ENCODE measurements at regions not wholly inside any gene's neighbourhood (a gene's known extent, or its start where the extent isn't known, plus 50 kb on each side); places are given as distances from the start of the nearest gene placed in this dataset.

DNA sequence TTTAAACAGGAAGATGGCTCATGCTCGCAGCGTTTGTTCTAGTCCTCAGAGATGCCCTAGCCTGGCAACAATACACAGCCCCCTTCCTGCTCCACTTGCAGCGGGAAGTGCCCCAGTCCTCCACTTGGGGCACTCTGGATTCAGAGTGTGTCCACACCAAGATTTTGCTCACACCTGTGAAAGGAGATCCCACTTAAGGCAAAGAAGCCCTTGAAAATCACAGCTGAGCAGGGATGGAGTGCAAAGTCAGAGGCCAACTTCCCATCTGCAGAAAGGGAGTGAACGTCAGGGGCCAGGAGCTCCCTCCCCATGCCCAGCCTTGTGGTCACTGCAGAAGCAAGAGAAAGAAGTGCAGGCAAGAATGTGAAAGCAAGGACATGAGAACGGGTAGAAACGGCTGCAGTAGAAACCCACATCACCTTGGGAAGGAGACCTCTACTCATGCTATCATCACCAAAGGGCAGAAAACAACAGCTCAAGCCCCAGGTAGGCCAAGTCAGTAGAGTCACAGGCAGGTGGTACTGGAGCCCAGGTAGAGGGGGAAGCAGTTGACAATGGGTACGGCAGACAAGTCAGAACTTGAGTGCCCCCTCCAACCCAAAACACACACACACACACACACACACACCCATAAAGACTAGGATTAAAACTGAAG is 157.4 kb downstream of the BUD13 start:
- H3K27ac Mint-ChIP-seq (ENCODE audit: low read depth): no peak overlapping the region
- no peaks in the 10 kb centered on the region for H3K9me3 Mint-ChIP-seq

DNA sequence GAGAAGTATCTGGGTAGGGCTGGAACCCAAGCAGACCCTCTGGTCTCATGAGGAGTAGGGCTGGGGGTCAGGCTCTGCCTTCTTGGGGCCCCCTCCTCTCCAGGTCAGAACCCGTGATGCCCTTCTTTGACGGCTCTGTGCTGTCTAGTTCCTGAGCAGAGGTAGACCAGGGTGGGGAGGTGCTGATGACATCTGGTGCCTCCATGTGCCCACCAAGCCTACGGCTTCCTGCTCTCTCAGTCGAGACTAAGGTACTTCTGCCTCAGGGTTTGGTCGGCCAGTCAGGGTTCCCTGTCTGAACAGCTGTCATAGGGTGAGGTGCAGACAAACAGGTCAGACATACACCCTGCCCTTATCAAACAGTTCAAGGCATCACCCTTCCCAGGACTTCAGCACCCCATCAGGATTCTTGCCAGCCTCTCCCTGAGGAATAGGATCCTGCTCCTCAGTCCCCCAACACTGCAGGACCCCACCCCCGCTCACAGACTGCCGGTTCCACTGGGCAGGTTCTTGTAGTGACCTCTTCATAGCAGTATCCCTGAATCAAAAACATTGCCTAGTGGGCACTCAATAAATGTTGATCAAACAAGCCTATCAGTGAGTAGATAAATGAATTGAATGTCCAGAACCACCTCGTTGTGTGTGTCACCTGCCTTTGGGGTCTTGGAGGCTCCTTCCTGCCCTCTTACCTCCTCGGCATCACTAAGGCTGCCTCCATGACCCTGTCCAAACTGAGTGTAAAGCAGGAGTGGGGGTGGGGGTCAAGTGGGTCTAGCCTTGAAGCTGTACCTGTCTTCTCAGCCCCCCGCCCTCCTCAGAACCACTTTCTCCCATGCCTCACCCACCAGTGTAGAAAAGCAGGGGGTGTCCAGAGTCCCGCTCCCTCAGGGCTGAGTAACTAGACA is 158.2 kb downstream of the BUD13 start:
- H3K4me3 Mint-ChIP-seq: no peak overlapping the region
- ATAC-seq (replicated peaks; ENCODE audit: extremely low read depth, poor library complexity, severe bottlenecking) (no peak), DNase-seq (ENCODE audit: low spot score in 2 of 2) (no peak)
- no peaks in the 10 kb centered on the region for H3K4me1 Mint-ChIP-seq
- H3K27me3 Mint-ChIP-seq: peaks cover 55% of the 10 kb centered on the region
- H3K9me3 Mint-ChIP-seq: no peaks in the 10 kb centered on the region
- no peaks in the 10 kb centered on the region for H3K36me3 Mint-ChIP-seq (ENCODE audit: insufficient read depth)
- no peak overlapping the region for H3K27ac Mint-ChIP-seq (ENCODE audit: low read depth)

More for the DNA sequence above, 157.4 kb downstream of the BUD13 start:
- DNase-seq (ENCODE audit: low spot score in 2 of 2): no peak
- Mint-ChIP-seq H3K4me1 (no peaks in the 10 kb centered on the region), H3K27me3 (peaks cover 55% of the 10 kb centered on the region), H3K36me3 (ENCODE audit: insufficient read depth) (no peaks in the 10 kb centered on the region), H3K4me3 (no peak overlapping the region)
- no peak for ATAC-seq (replicated peaks; ENCODE audit: extremely low read depth, poor library complexity, severe bottlenecking)

GRCh38 chr11:116613206-116613875 is 159.4 kb downstream of the BUD13 start:
- Mint-ChIP-seq H3K36me3 (ENCODE audit: insufficient read depth) (no peaks in the 10 kb centered on the region), H3K27ac (ENCODE audit: low read depth) (no peak overlapping the region), H3K9me3 (no peaks in the 10 kb centered on the region), H3K4me1 (no peaks in the 10 kb centered on the region), H3K27me3 (peaks cover 64% of the 10 kb centered on the region), H3K4me3 (no peak overlapping the region)
- no peak for ATAC-seq (replicated peaks; ENCODE audit: extremely low read depth, poor library complexity, severe bottlenecking)
- DNase-seq (ENCODE audit: low spot score in 2 of 2): no peak

DNA sequence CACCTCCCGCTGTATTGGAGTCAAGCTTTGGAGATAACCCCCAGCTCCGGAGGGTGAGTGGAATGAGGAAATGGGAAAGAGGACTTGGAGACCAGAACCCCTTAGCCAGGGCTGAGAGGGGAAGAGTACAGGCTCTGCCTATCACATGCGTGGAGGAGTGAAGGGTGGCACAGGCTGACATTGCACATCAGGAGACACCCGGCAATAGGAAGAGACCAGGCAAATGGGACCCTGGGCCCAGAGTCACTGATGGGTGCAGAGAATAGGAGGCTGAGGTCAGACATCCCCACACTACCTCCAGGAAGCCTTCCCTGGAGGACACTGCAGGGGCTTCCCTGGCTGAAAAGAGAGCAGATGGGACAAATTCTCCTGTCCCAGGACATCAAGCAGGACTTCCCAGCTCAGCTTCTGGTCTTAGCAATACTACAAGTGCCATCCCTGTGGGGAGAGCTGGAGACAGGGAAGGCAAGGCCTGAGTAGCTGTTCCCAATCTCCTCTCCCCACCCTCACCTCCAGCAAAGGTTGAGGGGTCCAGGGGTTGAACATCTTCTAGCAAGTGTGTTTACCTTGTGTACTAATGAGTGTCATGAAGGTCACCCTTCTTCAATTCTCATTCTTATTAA is 160.7 kb downstream of the BUD13 start:
- DNase-seq (ENCODE audit: low spot score in 2 of 2): no peak
- Mint-ChIP-seq H3K4me3 (no peak overlapping the region), H3K4me1 (no peaks in the 10 kb centered on the region), H3K27me3 (peaks cover 76% of the 10 kb centered on the region), H3K9me3 (no peaks in the 10 kb centered on the region), H3K27ac (ENCODE audit: low read depth) (no peak overlapping the region), H3K36me3 (ENCODE audit: insufficient read depth) (no peaks in the 10 kb centered on the region)
- ATAC-seq (replicated peaks; ENCODE audit: extremely low read depth, poor library complexity, severe bottlenecking): no peak

- no peak overlapping the region for H3K4me3 Mint-ChIP-seq
These were observed 162.6 kb downstream of the BUD13 start for GRCh38 chr11:116610190-116610589.

GRCh38 chr11:116607027-116607426 is 165.8 kb downstream of the BUD13 start:
- Mint-ChIP-seq H3K4me1 (no peaks in the 10 kb centered on the region), H3K9me3 (no peaks in the 10 kb centered on the region), H3K27me3 (peaks cover 72% of the 10 kb centered on the region), H3K4me3 (no peak overlapping the region), H3K36me3 (ENCODE audit: insufficient read depth) (no peaks in the 10 kb centered on the region), H3K27ac (ENCODE audit: low read depth) (no peak overlapping the region)
- ATAC-seq (replicated peaks; ENCODE audit: extremely low read depth, poor library complexity, severe bottlenecking) (no peak), DNase-seq (ENCODE audit: low spot score in 2 of 2) (no peak)

More at GRCh38 chr11:116610190-116610589, 162.6 kb downstream of the BUD13 start:
- Mint-ChIP-seq H3K36me3 (ENCODE audit: insufficient read depth) (no peaks in the 10 kb centered on the region), H3K9me3 (no peaks in the 10 kb centered on the region), H3K27ac (ENCODE audit: low read depth) (no peak overlapping the region), H3K27me3 (peaks cover 90% of the 10 kb centered on the region), H3K4me1 (no peaks in the 10 kb centered on the region)
- DNase-seq (ENCODE audit: low spot score in 2 of 2) (no peak), ATAC-seq (replicated peaks; ENCODE audit: extremely low read depth, poor library complexity, severe bottlenecking) (no peak)

- H3K27ac Mint-ChIP-seq (ENCODE audit: low read depth): no peak overlapping the region
These were observed 167.0 kb downstream of the BUD13 start for GRCh38 chr11:116605543-116606459.

DNA sequence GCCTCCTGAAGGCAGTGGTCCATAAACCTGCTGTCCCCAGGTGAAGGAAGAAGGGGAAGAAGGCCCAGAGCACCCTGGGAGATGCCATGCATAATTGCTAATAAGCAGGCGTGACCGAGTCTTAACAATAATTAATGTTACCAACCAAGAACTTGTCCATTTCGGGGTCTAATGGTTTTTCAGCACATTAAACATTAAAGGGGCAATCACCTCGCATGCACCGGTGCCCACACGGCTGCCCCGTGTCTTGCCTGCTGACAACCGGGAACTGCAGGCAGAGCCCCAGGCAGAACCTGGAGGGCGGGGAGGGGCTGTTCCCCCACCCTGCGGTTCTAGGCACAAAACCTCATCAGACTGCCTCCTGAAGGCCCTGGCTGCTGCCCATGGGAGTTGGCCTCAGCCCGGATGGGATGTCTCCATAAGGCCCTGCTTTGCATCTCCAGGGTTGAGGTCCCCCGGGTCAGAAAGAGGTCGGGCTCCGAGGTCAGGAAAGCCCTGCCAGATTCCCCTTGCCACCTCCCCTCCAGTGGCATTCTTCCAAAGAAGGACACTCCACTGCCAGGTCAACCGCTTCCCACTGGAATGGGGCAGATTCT is 169.0 kb downstream of the BUD13 start:
- Mint-ChIP-seq H3K27me3 (peaks cover 64% of the 10 kb centered on the region), H3K9me3 (no peaks in the 10 kb centered on the region), H3K4me3 (no peak overlapping the region), H3K36me3 (ENCODE audit: insufficient read depth) (no peaks in the 10 kb centered on the region), H3K27ac (ENCODE audit: low read depth) (no peak overlapping the region), H3K4me1 (no peaks in the 10 kb centered on the region)
- no peak for ATAC-seq (replicated peaks; ENCODE audit: extremely low read depth, poor library complexity, severe bottlenecking)
- no peak for DNase-seq (ENCODE audit: low spot score in 2 of 2)

More at GRCh38 chr11:116605543-116606459, 167.0 kb downstream of the BUD13 start:
- no peak for ATAC-seq (replicated peaks; ENCODE audit: extremely low read depth, poor library complexity, severe bottlenecking)
- Mint-ChIP-seq H3K27me3 (peaks cover 59% of the 10 kb centered on the region), H3K4me3 (no peak overlapping the region), H3K36me3 (ENCODE audit: insufficient read depth) (no peaks in the 10 kb centered on the region), H3K9me3 (no peaks in the 10 kb centered on the region), H3K4me1 (no peaks in the 10 kb centered on the region)
- DNase-seq (ENCODE audit: low spot score in 2 of 2): no peak

DNA sequence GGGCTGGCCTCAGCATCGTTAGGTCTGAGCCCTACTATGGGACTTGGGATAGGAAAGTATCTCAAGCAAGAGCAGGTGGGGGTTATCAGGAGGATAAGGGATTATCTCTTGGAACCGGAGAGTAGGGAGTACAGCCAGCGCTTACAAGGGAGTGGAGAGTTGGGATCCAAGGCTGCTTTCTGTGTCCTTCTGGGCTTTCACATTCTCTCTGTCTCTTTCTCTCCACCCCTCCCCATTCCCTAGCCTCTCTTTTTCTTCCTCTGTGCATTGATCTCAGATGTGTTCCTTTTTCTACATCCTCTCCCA is 170.2 kb downstream of the BUD13 start:
- H3K27ac Mint-ChIP-seq (ENCODE audit: low read depth): no peak overlapping the region
- H3K27me3 Mint-ChIP-seq: peaks cover 57% of the 10 kb centered on the region
- ATAC-seq (replicated peaks; ENCODE audit: extremely low read depth, poor library complexity, severe bottlenecking) (no peak), DNase-seq (ENCODE audit: low spot score in 2 of 2) (no peak)
- H3K36me3 Mint-ChIP-seq (ENCODE audit: insufficient read depth): no peaks in the 10 kb centered on the region
- H3K4me1 Mint-ChIP-seq: no peaks in the 10 kb centered on the region
- H3K4me3 Mint-ChIP-seq: no peak overlapping the region
- no peaks in the 10 kb centered on the region for H3K9me3 Mint-ChIP-seq

- Mint-ChIP-seq H3K27me3 (peaks cover 51% of the 10 kb centered on the region), H3K4me1 (no peaks in the 10 kb centered on the region), H3K27ac (ENCODE audit: low read depth) (no peak overlapping the region), H3K9me3 (no peaks in the 10 kb centered on the region), H3K36me3 (ENCODE audit: insufficient read depth) (peaks cover under 1% of the 10 kb centered on the region), H3K4me3 (no peak overlapping the region)
- DNase-seq (ENCODE audit: low spot score in 2 of 2): no peak
- ATAC-seq (replicated peaks; ENCODE audit: extremely low read depth, poor library complexity, severe bottlenecking): no peak
These were observed 170.8 kb downstream of the BUD13 start for GRCh38 chr11:116601814-116602636.

GRCh38 chr11:116600930-116601329 is 171.9 kb downstream of the BUD13 start:
- H3K4me1 Mint-ChIP-seq: no peaks in the 10 kb centered on the region
- H3K4me3 Mint-ChIP-seq: no peak overlapping the region
- H3K27me3 Mint-ChIP-seq: peaks cover 40% of the 10 kb centered on the region
- no peak overlapping the region for H3K27ac Mint-ChIP-seq (ENCODE audit: low read depth)
- peaks cover 1% of the 10 kb centered on the region for H3K36me3 Mint-ChIP-seq (ENCODE audit: insufficient read depth)
- ATAC-seq (replicated peaks; ENCODE audit: extremely low read depth, poor library complexity, severe bottlenecking) (no peak), DNase-seq (ENCODE audit: low spot score in 2 of 2) (no peak)
- H3K9me3 Mint-ChIP-seq: no peaks in the 10 kb centered on the region

Measured in central memory CD8-positive, alpha-beta T cell (primary cell).